IMR-90 (cell line): ENCODE measurements at regions not wholly inside any gene's neighbourhood (a gene's known extent, or its start where the extent isn't known, plus 50 kb on each side); places are given as distances from the start of the nearest gene placed in this dataset.

Experiments
- ATAC-seq: fragments of 200-7000 bp; cut with Tn5 transposase; 2 replicates; pipeline ENCODE4 v1.9.1; 2020; ENCODE audit warnings: low read depth, mild to moderate bottlenecking, moderate library complexity
- BruUV-seq: library from RNA; stranded (reverse); fragments of 400-500 nt; replicated peaks from 2 replicates; lab custom pipeline; 2021; lab: Mats Ljungman, UMichigan
- CTCF ChIA-PET: fragments of 300-600 bp; formaldehyde crosslinking; extraction: SDS; loops from one replicate; lab custom pipeline; 2021; ENCODE audit warnings: antibody characterized with exemption; lab: Yijun Ruan, JAX
- POLR2A ChIA-PET: fragments of 300-600 bp; sonication (Branson Sonifier 250); formaldehyde crosslinking; loops from one replicate; lab custom pipeline; 2022; ENCODE audit warnings: antibody characterized with exemption; ENCODE audit not compliant: unreplicated experiment; lab: Charles Lee
- DNase-seq: peaks from one replicate; pipeline ENCODE4 v3.0.0; 2013
- H2AFZ ChIP-seq: replicated peaks from 2 replicates; pipeline ENCODE3; 2013; ENCODE audit warnings: low read length, mild to moderate bottlenecking; ENCODE audit not compliant: poor library complexity
- H2AK5ac ChIP-seq: 2 replicates; pipeline ENCODE4 v1.6.1; 2013; ENCODE audit warnings: low read depth, low read length, inconsistent platforms
- H2AK9ac ChIP-seq: replicated peaks from 2 replicates; pipeline ENCODE3; 2013; ENCODE audit warnings: mild to moderate bottlenecking, low read depth, low read length, moderate library complexity; ENCODE audit not compliant: poor library complexity
- H2BK120ac ChIP-seq: 2 replicates; pipeline ENCODE4 v1.6.1; 2013; ENCODE audit warnings: low read depth, low read length, inconsistent platforms
- H2BK15ac ChIP-seq: 3 replicates; pipeline ENCODE4 v1.6.1; 2013; ENCODE audit warnings: low read depth, low read length, inconsistent platforms
- H2BK20ac ChIP-seq: 2 replicates; pipeline ENCODE4 v1.6.1; 2013; ENCODE audit warnings: low read depth, mild to moderate bottlenecking, inconsistent platforms, low read length, moderate library complexity
- H2BK5ac ChIP-seq: 2 replicates; pipeline ENCODE4 v1.6.1; 2013; ENCODE audit warnings: mild to moderate bottlenecking, low read depth, low read length, inconsistent platforms; ENCODE audit not compliant: poor library complexity, severe bottlenecking
- H3K14ac ChIP-seq: replicated peaks from 2 replicates; pipeline ENCODE4 v1.6.1; 2013; ENCODE audit warnings: low read depth, low read length, inconsistent platforms
- H3K18ac ChIP-seq: 2 replicates; pipeline ENCODE4 v1.6.1; 2013; ENCODE audit warnings: low read depth, low read length, control low read depth
- H3K23ac ChIP-seq: 2 replicates; pipeline ENCODE4 v1.6.1; 2013; ENCODE audit warnings: low read depth, low read length, inconsistent platforms
- H3K27ac ChIP-seq: 2 replicates; pipeline ENCODE4 v1.5.1; 2013; ENCODE audit warnings: mild to moderate bottlenecking, control low read depth, low read length; ENCODE audit not compliant: insufficient read depth
- H3K27me3 ChIP-seq: 2 replicates; pipeline ENCODE4 v1.6.1; 2013; ENCODE audit warnings: low read length; ENCODE audit not compliant: control insufficient read depth, insufficient read depth
- H3K36me3 ChIP-seq: 2 replicates; pipeline ENCODE4 v1.6.1; 2013; ENCODE audit warnings: low read length, mixed read lengths; ENCODE audit not compliant: control insufficient read depth, insufficient read depth
- H3K4ac ChIP-seq: 2 replicates; pipeline ENCODE4 v1.6.1; 2013; ENCODE audit warnings: low read depth, low read length, inconsistent platforms
- H3K4me1 ChIP-seq: 2 replicates; pipeline ENCODE4 v1.6.1; 2013; ENCODE audit warnings: low read length, mixed read lengths; ENCODE audit not compliant: control insufficient read depth, insufficient read depth
- H3K4me2 ChIP-seq: 2 replicates; pipeline ENCODE4 v1.6.1; 2013; ENCODE audit warnings: low read depth, mild to moderate bottlenecking, control low read depth, low read length, moderate library complexity
- H3K4me3 ChIP-seq: 2 replicates; pipeline ENCODE4 v1.5.1; 2013; ENCODE audit warnings: low read depth, mild to moderate bottlenecking, control low read depth, low read length, moderate library complexity; ENCODE audit not compliant: insufficient read depth
- H3K56ac ChIP-seq: 2 replicates; pipeline ENCODE4 v1.6.1; 2013; ENCODE audit warnings: low read length, inconsistent platforms; ENCODE audit not compliant: insufficient read depth; ENCODE audit errors: extremely low read depth
- H3K79me1 ChIP-seq, 2 experiments: 2 replicates each; pipeline ENCODE4 v1.6.1; 2013; ENCODE audit warnings: low read length in 2 of 2, inconsistent platforms in 1 of 2, low read depth in 1 of 2
- H3K9ac ChIP-seq: 2 replicates; pipeline ENCODE4 v1.6.1; 2013; ENCODE audit warnings: low read depth, low read length, control low read depth
- H3K9me1 ChIP-seq: 2 replicates; pipeline ENCODE4 v1.6.1; 2013; ENCODE audit warnings: low read length, inconsistent platforms; ENCODE audit not compliant: insufficient read depth
- H3K9me3 ChIP-seq: 2 replicates; pipeline ENCODE4 v1.6.1; 2013; ENCODE audit warnings: low read length; ENCODE audit not compliant: control insufficient read depth, insufficient read depth
- H4K20me1 ChIP-seq: 2 replicates; pipeline ENCODE4 v1.6.1; 2013; ENCODE audit warnings: low read length, inconsistent platforms; ENCODE audit not compliant: insufficient read depth
- H4K5ac ChIP-seq: 2 replicates; pipeline ENCODE4 v1.6.1; 2013; ENCODE audit warnings: mild to moderate bottlenecking, low read depth, low read length, control low read depth
- H4K8ac ChIP-seq, 2 experiments: 2 replicates each; pipeline ENCODE4 v1.6.1; 2013; ENCODE audit warnings: low read depth in 2 of 2, low read length in 2 of 2, control low read depth in 1 of 2, inconsistent platforms in 1 of 2
- H4K91ac ChIP-seq: 2 replicates; pipeline ENCODE4 v1.6.1; 2013; ENCODE audit warnings: low read depth, low read length, inconsistent platforms; ENCODE audit not compliant: insufficient read depth
- CHD1 ChIP-seq: IDR thresholded peaks from 2 replicates; pipeline ENCODE4 v1.6.1; 2012; ENCODE audit warnings: low read depth, low read length, improper control_type of control experiment
- ELK1 ChIP-seq: fragments of 150-350 bp; IDR thresholded peaks from 2 replicates; pipeline ENCODE4 v1.6.1; 2016; ENCODE audit warnings: low read depth, mild to moderate bottlenecking, low read length, moderate library complexity, borderline replicate concordance
- POLR2A ChIP-seq: IDR thresholded peaks from 2 replicates; pipeline ENCODE4 v1.6.1; 2012; ENCODE audit warnings: mild to moderate bottlenecking, low read depth, low read length
- WGBS, 2 experiments: methylation state at CpG; one replicate each; pipeline versions ENCODE4 v1.1.5 to v1.1.7; 2013; ENCODE audit warnings: missing lambda C conversion rate in 2 of 2; ENCODE audit not compliant: insufficient read length in 1 of 2; ENCODE audit errors: extremely low coverage in 2 of 2; 5-methylcytosine and 5-hydroxymethylcytosine counted together
- dilution Hi-C: fragments of 300-500 bp; cut with HindIII; formaldehyde crosslinking; loops from one replicate; pipeline ENCODE4 v1.14.3; 2018; ENCODE audit warnings: low sequenced_read_pairs; ENCODE audit not compliant: unreplicated experiment
- in situ Hi-C: fragments of 300-500 bp; cut with MboI; formaldehyde crosslinking; loops from 3 replicates; pipeline ENCODE4 v1.14.3; 2019; ENCODE audit warnings: low sequenced_read_pairs, inconsistent platforms, mixed read lengths
- intact Hi-C: fragments of 100-400 bp; cut with micrococcal nuclease; formaldehyde crosslinking; loops from 2 replicates; pipeline ENCODE4 v1.10.0; 2022

GRCh38 chr10:30789806-30790205, 160.3 kb upstream of the LYZL2 start:
- dilution Hi-C loops, result no loop called here
- Histone ChIP-seq H3K79me1 (0 out of 4 replicates have a peak, but pooled peaks cover 0 to 7% of the 10 kb centered on the region in 2 experiments), H3K18ac (no peak overlapping the region), H4K91ac (no peak overlapping the region), H2BK120ac (no peak overlapping the region), H3K9me1 (peaks cover 12% of the 10 kb centered on the region; the same call in 1 of the 2 replicates), H3K14ac (no peak overlapping the region), H2BK5ac (no peak overlapping the region), H3K4me3 (no peak overlapping the region), H3K4me1 (peaks cover 8% of the 10 kb centered on the region; the same call in 1 of the 2 replicates), H4K8ac (no peak overlapping the region), H2BK20ac (no peak overlapping the region), H3K9ac (no peak overlapping the region), H3K56ac (no peak overlapping the region), H3K36me3 (no peaks in the 10 kb centered on the region), H3K9me3 (no peaks in the 10 kb centered on the region), H2AFZ (no peak overlapping the region), H2AK5ac (0 out of 2 replicates have a peak overlapping the region, but pooled peaks have one; percentile 31), H3K23ac (no peak overlapping the region), H3K27me3 (no peaks in the 10 kb centered on the region), H2AK9ac (no peak overlapping the region), H3K27ac (no peak overlapping the region), H3K4me2 (no peak overlapping the region), H4K20me1 (no peaks in the 10 kb centered on the region), H4K5ac (no peak overlapping the region), H3K4ac (no peak overlapping the region; the same call in 1 of the 2 replicates), H2BK15ac (no peak overlapping the region)
- TF ChIP-seq CHD1, result no peak
- TF ChIP-seq POLR2A, result no peak
- TF ChIP-seq ELK1, result no peak
- no TSS peak for BruUV-seq
- DNase-seq (no peak), ATAC-seq (no peak)
- WGBS, 2 experiments, result 98% methylated on average over 7 of the region's 10 CpGs; no CpG with 5 or more reads in 1 of the 2 experiments
- CTCF ChIA-PET, result no interaction called here
- intact Hi-C loops, result loop anchor here (10.0 kb wide), 1 partner anchor 695 kb away; no protein-coding TSS in a partner anchor
- in situ Hi-C loops, result loop anchor here (10.0 kb wide), 1 partner anchor 345 kb away; no protein-coding TSS in a partner anchor
- POLR2A ChIA-PET, result no interaction called here
